ENCODE measurements at regions not wholly inside any gene's neighbourhood (a gene's known extent, or its start where the extent isn't known, plus 50 kb on each side); places are given as distances from the start of the nearest gene placed in this dataset.

DNA sequence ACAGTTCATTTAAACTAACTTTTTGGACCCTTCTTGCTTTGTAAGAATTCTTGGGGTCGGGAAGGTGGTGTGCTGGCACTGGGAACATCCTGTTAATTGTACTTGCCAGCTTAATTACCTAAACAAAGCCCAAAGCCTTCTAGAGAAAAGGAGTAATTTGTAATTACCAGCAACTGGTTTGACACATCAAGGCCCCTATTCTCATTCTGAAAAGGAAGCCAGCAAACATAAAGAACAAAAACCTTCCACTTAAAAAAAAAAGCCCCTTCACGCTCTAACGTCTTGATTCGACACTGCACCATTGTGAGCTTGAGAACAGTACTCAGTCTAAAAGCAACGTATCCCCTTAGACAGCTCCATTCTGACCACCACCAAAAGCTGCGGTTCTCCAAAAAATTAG is 74.7 kb upstream of the RPH3AL start:
- TF ChIP-seq FOXK2 (IDR thresholded peaks at IDR 0.05), result no peak
- no peak for TF ChIP-seq SUZ12 (IDR thresholded peaks at IDR 0.05)
- TF ChIP-seq SP1 (IDR thresholded peaks at IDR 0.05), result no peak
- TF ChIP-seq ARNT (IDR thresholded peaks at IDR 0.05), result no peak
- TF ChIP-seq ELF4 (IDR thresholded peaks at IDR 0.05), result no peak
- TF ChIP-seq CTBP1 (IDR thresholded peaks at IDR 0.05; ENCODE audit: borderline replicate concordance), result no peak
- TF ChIP-seq BHLHE40 (IDR thresholded peaks at IDR 0.05; ENCODE audit: borderline replicate concordance), result no peak
- no peak for TF ChIP-seq L3MBTL2 (conservative IDR thresholded peaks at IDR 0.05)
- no peak for TF ChIP-seq FOXA1 (IDR thresholded peaks at IDR 0.05)
- TF ChIP-seq LEF1 (IDR thresholded peaks at IDR 0.05; ENCODE audit: borderline replicate concordance), result no peak
- no peak for TF ChIP-seq TARDBP (IDR thresholded peaks at IDR 0.05)
- no peak for TF ChIP-seq HDGF (IDR thresholded peaks at IDR 0.05; ENCODE audit: borderline replicate concordance)
